Fibroblast of skin of right quadriceps (primary cell): ENCODE measurements at regions not wholly inside any gene's neighbourhood (a gene's known extent, or its start where the extent isn't known, plus 50 kb on each side); places are given as distances from the start of the nearest gene placed in this dataset.

Source experiments
- DNase-seq: peaks from one replicate; pipeline ENCODE4 v3.0.0-alpha.2; 2013

DNA sequence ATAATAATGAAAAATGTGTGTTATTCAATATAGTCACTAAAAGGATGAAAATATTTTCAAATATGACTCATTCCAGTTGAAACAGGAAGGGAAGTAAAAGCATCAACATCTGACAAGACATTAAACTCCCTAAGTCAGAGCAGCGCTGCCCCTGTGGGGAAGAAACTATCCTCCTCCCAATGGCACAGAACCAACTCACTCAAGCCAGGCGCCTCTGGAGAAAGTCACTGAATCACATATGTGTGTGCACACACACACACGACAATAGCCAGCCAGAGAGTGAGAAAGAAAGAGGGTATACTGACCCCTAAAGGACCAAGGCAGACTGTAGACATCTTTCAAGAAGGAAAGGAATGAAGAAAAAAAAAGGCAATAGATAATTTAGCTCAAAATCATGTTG, 126.9 kb downstream of the SETD4 start:
- DNase-seq, result peak; percentile 97

DNA sequence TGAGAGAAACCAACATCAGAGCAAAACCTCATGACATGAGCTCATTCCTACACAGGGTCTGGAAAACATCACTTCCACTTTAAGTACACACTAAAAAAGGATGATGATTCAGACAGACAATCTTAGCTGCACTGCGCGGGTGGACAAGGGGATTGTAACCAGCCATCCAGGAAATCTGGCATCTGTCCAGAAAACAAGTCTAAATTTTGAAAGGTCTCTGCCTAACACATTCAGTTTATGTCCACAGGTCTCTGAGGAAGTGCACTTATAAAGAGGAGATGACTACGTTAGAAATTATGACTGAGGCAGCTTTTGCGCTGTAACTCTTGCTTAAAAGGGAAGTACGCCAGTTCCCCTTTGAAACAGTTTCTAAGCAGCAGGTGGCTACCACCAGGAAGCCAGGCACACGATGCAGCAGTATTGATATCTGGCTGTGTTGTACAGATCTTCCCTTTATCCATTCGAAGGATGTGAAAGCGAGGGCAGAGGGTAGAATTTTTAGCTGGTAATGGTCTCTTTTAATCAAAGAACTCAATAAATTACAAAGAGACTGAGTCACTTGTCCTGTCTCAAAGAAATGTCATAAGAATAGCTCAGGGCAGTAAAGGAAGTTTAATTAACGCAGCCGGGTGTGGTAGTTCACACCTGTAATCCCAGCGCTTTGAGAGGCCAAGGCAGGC, 128.0 kb downstream of the SETD4 start:
- DNase-seq, result peak; percentile 96

DNA sequence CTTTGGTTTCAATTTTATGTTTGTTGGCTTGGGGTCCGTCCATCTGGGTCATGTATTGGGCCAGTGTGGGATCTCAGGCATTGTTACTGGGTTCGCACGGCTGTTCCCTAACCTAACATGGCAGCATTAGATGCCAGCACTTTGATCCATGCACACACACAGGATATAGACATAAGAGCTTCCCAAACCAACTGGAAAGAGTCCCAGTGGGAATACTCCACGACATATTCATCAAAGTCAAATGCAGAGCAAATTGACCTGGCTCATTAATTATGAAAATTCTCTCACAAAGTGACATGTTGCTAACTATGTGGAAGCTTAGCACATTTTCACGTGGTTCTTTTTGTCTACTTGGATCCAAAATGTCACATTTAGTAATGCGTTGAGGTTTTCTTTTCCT, 130.4 kb downstream of the SETD4 start:
- no peak for DNase-seq

DNA sequence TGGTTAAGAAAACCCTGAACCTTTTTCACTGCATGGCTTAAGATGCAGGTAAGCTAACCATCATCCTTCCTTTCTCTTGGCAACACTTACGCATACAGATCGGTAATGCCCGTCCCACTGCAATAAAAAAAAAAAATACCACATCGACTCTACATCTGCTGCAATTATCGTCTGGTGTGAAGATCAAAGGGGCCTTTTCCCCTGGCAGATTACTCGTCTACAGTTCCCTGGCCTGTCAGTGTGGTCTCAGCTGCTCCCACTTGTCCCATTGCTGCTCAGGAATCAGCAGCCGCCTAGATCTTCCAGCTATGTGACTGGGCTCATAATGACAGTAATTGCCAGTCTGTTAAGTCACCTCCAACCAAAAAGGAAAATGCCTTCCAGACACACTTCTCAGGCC, 133.1 kb downstream of the SETD4 start:
- no peak for DNase-seq

DNA sequence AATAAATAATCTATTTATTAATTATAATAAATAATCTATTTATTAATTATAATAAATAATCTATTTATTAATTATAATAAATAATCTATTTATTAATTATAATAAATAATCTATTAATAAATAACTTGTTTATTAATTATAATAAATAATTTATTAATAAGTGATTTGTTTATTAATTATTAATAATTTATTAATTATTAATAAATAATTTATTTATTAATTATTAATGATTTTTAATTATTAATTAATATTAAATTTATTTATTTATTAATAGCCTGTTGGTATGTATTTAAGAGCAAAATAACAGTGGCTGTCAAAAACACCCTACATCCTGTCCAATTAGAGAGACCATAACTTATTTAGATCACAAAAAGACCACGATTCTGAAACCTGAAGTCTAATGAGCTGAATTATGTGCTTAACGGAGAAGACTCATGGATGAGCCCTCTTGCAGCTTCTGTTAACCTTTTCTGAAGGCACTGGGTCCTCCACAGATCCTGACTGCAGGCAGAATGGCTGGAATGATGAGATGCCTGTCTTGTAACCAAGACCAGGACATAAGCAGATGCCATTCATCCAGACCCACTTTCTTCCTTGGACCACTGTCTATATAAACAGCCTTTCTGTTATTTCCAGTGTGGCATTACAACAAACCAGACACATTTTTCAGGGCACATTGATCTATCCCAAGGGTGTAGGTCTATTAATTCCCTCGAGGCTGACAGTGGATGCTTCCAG, 134.2 kb downstream of the SETD4 start:
- DNase-seq, result no peak

DNA sequence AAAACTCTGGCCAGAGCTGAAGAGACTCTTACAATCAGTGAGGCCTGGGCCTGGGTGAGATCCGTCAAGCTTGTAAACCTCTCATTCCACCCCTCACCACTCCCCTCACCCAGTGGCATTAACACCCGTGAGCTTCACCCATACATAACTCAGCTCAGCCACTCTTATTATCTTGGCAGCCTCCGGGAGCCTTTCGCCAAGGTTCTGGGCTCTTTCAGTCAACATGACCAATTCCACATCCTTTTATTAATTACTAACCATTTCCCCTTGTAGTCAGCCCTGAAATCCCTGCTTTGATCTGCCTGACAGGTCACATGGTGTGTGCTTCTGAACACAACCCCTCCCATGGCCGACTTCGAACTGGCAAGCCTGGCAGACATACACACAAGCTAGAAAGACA, 134.8 kb downstream of the SETD4 start:
- peak; percentile 9 for DNase-seq

DNA sequence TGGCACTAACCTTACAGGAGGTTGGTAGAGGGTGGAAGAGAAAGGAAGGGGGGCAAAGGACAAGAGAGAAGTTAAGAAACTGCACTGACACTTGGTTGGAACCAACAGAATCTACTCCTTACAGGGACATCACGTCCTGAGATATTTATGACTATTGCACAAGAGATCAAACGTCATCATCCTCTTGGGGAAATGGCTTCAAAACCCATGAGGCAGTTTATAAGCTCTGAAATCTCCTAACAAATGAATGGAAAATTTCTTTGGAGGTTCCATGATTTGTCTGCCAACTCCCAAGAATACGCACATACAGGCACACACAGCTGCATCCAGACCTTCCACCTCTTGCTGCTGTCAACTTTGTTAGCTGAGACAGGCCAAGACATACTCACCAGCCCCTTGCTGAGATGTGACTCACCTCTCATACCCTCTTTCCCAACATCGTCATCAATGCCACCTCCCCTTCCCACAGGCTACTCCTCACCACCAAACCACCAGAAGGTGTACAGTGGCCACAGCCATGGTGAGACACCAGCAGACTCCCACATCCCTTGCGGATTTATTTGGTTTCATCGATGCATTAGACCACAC, 135.5 kb downstream of the SETD4 start:
- DNase-seq, result peak; percentile 75

DNA sequence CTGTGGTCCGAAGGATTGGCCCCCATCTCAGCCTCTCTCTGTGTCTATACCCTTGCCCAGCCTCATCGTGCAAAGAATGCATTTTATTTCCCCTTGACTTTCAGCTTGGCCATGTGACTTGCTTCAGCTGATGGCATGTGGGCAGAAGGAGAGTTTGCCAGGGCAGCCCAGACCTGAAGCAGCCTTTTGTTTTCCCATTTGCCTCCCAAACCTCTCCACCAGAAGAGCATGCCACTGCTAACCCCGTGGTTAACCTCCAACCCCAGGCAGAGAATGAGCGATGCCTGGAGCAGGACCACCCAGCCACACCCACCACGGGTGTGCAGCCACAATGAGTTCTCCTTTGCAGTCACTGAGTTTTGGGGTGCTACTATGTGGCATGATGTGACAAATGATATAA, 136.4 kb downstream of the SETD4 start:
- DNase-seq, result no peak

DNA sequence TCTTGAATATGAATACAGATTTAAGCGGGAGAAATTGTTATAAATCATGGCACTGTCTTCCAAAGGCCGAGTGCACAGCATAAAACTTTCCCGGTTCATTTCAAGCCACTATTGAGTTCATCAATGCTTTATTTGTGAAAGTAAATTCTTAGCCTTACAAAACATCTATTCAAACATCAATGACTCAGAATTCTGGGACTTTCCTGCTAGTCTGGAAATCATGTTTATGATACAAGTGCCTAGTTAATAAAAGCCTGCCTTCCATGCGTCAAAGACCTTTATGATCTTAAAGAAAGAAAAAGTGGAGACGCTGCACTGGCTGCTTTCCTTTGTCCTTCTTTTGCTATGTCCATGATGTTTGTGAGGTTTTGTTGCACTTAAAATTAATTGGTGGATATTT, 137.7 kb downstream of the SETD4 start:
- DNase-seq, result no peak

DNA sequence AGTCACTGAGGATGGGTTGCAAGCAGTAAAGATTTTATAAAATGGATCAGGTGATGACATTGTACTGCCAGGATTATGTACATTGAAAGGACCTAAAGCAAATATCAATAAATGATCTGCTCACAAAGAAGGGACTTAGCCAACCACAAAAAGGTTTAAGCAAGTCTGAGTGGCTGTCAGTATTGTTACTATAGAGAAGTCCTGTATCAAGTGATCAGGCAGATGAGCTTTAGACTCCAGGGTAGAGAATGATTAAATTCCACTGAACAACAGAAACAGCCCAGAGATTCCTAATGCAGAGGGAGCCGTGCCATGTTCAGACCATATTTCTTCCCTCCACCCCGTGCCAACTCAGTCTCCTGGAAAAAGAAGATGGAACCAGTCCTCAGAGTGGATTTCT, 138.9 kb downstream of the SETD4 start:
- no peak for DNase-seq

DNA sequence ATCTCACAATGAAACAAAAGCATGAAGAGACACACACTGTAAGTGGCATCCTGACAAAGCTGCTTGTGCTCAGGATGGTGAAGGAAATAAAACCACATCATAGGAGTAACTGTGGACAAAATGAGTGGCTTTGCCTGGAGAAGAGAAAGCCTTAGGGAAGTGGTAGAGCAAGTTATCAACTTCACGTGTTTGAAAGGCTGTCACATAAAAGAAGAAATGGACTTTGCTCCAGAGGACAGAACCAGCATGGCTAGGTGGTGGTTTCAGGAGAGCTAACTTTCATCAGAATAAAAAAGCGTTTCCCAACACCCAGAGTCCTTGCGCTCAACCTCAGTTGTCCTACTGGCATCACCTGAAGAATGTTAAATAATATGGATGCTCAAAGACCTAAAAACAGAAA, 139.9 kb downstream of the SETD4 start:
- no peak for DNase-seq

DNA sequence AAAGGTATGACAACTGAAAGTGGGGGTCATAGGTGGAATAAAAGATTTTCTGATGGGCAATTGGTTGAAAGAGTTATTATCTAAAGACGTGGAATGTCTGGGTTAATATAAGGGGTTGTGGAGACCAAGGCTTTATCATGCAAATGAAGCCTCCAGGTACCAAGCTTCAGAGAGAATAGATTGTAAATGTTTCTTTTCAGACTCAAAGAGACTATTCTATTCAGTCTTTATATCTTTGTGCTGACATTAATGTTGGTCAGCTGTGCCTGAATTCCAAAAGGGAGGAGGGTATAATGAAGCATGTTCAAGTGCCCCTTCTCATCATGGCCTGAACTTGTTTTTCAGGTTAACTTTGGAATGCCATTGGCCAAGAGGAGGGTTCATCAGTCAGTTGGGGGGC, 145.3 kb downstream of the SETD4 start:
- DNase-seq, result no peak

DNA sequence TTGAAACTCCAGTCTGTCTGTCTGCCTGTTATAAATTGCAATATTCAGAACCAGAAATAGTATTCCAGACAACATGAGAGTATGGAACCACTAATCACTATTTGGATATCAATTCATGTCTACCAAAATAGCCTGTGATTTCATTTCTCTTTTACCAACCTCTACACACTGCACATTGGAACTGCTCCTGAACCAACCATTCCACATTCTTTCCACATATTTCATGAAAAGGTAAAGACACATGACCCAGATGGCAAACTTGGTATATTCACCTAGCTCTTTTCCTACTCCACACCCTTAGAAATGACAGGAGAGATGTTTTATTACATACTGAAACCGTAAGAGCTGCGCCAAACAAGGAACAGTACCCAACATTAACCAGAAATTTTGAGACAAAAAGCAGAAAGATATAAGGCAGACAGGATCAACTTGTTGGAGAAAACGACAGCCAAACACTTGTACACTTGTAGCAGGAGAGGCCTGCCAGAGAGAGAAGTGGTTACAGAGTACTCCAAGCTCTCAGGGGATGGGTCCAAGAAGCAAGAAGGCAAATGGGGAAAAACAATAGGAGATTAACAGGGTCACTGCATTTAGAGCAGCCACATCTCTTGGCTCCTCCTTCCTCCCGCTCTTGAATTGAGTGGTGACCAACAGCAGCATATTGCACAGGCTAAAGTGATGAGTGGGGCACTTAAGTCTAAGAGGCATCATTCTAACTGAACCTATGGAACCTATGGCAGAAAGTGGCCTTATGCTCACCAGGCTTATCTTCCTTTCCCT, 148.7 kb downstream of the SETD4 start:
- DNase-seq, result no peak

DNA sequence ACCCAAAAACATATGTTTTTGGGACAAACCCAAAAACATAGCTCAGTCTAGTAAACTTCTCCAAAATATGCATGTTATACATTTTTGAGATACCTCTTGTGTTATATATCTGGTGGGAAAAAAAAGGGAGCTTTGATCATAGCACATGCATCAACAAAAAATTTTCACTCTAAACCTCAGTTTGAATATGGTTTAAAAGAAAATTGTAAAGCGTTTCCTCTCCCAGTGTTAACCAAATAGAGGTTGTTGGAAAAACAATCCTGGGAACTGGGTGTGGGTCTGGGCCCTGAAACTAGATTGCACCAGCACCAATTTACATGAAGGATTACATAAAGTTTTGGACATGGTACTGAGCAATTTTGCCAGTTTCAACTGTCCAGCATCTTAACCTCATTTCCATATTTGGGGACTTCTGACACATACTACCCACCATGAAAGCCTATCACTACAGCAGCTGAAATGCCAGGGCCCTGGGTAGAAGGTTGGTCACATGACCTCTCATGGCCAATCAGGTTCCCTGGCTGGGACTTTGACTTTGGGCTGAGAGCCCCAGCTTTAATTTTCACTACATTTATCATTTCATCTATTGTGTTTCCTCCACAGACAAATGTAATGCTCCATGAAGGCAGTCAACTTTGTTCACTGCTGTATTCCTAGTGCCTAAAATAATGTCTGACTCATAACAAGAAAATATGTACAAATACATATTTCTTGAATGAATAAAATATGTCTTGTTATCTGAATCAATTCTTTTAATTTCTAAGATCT, 150.7 kb downstream of the SETD4 start:
- peak; percentile 74 for DNase-seq

DNA sequence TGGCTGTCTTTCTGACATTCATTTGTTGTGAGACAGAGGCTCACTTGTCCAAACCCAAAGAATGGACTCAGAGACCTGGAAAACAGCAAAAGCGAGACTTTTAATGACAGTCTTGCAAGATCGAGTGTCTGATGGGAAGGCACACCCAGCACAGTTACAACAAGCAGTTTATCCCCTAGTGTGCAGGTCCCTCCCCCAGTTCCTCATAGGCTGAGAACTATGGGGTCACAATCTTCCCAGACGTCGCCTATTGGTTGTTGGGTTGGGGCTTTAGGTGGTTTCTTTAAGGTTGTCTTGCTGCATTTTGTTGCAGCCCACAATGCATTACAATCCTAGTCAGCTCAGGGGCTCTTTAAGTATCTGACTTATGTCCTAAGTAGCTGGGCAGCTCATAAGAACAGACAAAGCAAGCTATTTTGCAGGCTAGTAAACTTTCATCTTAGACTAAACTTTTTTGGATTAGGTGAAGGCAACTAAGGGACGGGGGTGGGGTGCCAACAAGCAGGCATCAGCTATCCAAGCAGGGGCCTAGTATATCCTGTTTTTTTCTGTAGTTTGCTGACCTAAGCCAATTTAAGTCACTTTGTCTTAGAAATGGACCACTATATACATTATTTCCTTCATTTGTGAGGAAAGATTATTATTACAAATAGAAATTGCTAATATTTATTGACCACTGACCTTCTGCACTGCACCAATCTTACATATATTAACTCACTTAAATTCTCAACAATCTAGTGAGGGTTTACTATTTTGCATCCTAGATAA, 151.8 kb downstream of the SETD4 start:
- DNase-seq, result no peak

DNA sequence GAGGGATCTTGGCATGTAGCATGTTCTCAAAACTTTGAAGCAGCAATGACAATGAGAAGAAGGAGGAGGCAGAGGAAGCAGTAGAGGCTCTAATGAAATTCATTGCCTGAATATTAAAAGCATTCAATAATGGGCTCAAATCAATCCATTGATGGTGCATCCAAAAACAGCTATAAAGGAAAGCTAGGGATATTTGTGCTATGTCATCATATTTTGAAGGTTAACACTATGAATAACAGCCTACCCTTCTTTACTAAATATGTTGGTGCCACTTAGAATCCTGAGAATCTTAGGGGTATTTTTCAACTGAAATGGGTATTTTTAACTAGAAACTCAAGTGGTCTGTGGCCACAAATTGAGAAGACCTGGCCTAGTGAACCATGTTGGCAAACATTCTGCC, 153.7 kb downstream of the SETD4 start:
- no peak for DNase-seq

DNA sequence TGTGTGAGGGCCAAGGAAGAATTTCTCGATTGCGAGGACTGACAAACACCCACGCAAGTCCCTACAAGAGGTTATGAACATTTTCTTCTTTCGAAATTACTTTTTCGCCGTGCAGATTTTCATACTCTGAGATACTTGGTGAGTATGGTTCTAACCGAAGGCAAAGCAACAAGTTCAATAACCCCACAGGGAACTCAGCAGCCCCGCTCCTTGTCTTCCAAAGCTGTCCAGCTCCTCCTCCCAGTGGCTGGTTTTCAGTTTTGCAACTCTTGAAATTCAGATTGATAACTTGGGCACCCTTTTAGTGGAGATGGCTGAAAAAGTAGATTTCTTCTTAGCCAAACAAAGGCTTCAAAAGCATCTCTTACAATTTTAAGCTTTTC, 154.4 kb downstream of the SETD4 start:
- DNase-seq, result no peak

DNA sequence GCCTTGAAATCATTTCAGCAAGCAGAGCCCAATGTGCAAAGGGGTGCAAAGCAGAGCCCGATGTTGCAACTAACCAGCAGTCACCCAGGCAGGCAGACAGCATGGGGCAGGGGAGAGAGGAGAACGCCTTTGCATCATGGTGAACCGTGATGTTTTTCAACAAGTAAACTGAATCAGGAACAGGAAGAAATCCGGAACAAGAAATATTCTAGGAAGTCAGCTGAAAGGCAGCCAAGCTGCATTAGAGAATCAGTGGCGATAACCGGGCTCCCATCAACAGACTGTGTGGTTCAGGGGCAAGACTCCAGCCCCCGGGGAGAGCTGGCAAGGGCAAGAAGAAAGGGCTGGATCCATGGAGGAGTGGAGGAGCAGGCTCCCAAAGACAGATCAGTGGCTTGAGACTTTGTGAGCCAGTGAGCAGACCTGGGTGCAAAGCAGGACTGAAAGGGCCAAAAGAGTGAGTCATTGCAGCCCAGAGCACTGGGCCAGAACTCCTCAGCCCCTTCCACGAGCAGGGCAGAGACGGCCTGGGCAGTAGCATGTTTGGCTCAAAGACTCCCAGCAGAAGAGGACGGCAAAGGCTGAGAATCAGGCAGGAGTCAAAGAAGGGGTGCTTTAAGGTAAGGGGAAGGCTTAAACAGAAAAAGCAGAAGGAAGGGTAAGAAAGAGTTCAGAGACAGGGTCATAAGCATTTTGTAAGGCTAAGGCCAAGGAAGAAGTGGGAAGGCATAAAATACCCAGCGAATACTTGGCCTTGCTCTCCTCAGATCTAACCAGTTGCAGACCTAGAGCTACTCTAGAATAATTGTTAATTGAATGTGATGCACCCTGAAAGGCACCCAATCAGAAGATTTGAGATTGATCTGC, 155.0 kb downstream of the SETD4 start:
- DNase-seq, result no peak

DNA sequence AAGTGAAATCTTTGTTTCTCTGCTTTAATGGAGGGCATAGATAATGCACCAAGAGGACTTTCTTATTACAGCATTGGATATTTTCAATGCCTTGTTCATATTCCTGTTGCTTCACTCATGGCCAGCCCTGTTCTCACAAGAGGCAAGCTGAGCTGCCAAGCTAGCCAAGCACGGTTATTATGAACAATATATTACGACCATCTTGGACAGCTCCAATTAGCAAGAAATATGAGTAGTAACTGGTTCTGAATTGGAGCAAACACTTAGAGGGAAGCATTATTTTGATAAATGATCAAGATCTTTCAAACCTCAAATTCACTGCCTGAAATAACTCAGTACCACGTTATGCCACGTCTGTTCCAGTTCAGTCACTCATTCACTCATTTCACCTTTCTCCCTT, 159.8 kb downstream of the SETD4 start:
- DNase-seq, result no peak

DNA sequence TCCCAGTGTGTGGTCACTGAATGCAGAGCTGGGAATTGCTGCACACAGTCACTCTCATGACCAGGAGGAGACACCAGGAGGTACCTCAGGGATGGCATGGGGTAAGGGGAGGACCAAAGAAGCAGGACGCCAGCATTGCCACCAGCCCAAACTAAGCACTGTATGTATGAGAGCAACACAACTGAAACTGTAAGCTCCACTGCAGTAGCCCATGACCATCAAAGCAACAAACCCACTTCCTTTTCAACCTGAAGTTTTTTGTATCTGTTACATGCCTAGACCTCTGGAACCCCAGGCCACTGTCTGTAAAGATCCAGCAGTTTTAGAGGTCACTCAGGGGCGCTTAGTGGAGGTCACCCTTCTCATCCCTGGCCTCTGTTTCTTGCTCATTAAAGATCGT, 164.3 kb downstream of the SETD4 start:
- no peak for DNase-seq

DNA sequence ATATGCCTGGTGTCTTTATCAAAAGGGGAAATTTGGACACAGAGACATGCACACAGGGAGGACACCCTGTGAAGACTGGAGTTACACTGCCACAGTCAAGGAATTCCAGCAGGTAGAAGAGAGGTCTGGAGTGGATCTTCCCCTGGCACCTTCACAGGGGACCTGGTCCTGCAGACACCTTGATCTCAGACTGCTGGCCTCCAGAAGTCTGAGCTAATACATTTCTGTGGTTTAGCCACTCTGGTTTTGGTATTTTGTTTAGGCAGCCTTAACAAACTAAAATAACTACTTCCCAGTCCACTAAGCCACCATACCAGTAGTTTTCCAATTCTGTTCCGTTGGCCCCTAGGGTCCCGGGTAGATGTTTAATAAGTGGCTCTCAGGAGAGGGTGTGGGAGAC, 164.7 kb downstream of the SETD4 start:
- DNase-seq, result no peak
